IPS DF 6.9 (cell line): ENCODE measurements at regions not wholly inside any gene's neighbourhood (a gene's known extent, or its start where the extent isn't known, plus 50 kb on each side); places are given as distances from the start of the nearest gene placed in this dataset.

ENCODE experiments used
- DNase-seq: peaks from one replicate; pipeline ENCODE4 v3.0.0-alpha.2; 2013; ENCODE audit warnings: low read depth, low spot score
- H3K27ac ChIP-seq: one replicate; pipeline ENCODE4 v1.5.1; 2013; ENCODE audit warnings: low read length, control low read depth
- H3K27me3 ChIP-seq: 2 replicates; pipeline ENCODE4 v1.6.1; 2013; ENCODE audit warnings: mild to moderate bottlenecking, low read length; ENCODE audit not compliant: control insufficient read depth, insufficient read depth
- H3K36me3 ChIP-seq: 2 replicates; pipeline ENCODE4 v1.6.1; 2013; ENCODE audit warnings: low read length; ENCODE audit not compliant: control insufficient read depth, insufficient read depth
- H3K4me1 ChIP-seq: 2 replicates; pipeline ENCODE4 v1.6.1; 2013; ENCODE audit warnings: low read length; ENCODE audit not compliant: control insufficient read depth, insufficient read depth
- H3K4me3 ChIP-seq: 2 replicates; pipeline ENCODE4 v1.5.1; 2013; ENCODE audit warnings: mild to moderate bottlenecking, low read length
- H3K9me3 ChIP-seq: 2 replicates; pipeline ENCODE4 v1.6.1; 2013; ENCODE audit warnings: low read length, inconsistent platforms; ENCODE audit not compliant: control insufficient read depth, insufficient read depth
- WGBS: extraction: QIAGEN DNeasy Blood & Tissue Kit; methylation state at CpG from one replicate; pipeline ENCODE4 v1.1.7; 2013; ENCODE audit warnings: mixed read lengths, missing lambda C conversion rate; ENCODE audit not compliant: insufficient read length, insufficient coverage; 5-methylcytosine and 5-hydroxymethylcytosine counted together

- no peaks in the 10 kb centered on the region for H3K36me3 ChIP-seq
- DNase-seq = no peak
- H3K4me1 ChIP-seq = no peaks in the 10 kb centered on the region
- no peak overlapping the region for H3K27ac ChIP-seq
- 100% methylated on average over 2 of the region's 3 CpGs for WGBS
- no peaks in the 10 kb centered on the region for H3K27me3 ChIP-seq
- no peaks in the 10 kb centered on the region for H3K9me3 ChIP-seq
- H3K4me3 ChIP-seq = no peak overlapping the region
Observed at GRCh38 chr4:19725130-19725529, 526.6 kb upstream of the SLIT2 start.

- DNase-seq = no peak
Observed at GRCh38 chr4:19722404-19722803, 529.3 kb upstream of the SLIT2 start.

GRCh38 chr4:19721587-19721986 lies 530.1 kb upstream of the SLIT2 start:
- Histone ChIP-seq H3K4me1 (no peaks in the 10 kb centered on the region), H3K27me3 (no peaks in the 10 kb centered on the region), H3K27ac (no peak overlapping the region), H3K4me3 (no peak overlapping the region), H3K36me3 (no peaks in the 10 kb centered on the region), H3K9me3 (no peaks in the 10 kb centered on the region)
- DNase-seq = no peak

More at GRCh38 chr4:19722404-19722803, 529.3 kb upstream of the SLIT2 start:
- Histone ChIP-seq H3K4me1 (no peaks in the 10 kb centered on the region), H3K36me3 (no peaks in the 10 kb centered on the region), H3K27me3 (no peaks in the 10 kb centered on the region), H3K27ac (no peak overlapping the region), H3K9me3 (no peaks in the 10 kb centered on the region), H3K4me3 (no peak overlapping the region)
- no CpG with 5 or more reads among the region's 1 CpG for WGBS

GRCh38 chr4:19720610-19721009 lies 531.1 kb upstream of the SLIT2 start:
- Histone ChIP-seq H3K4me1 (no peaks in the 10 kb centered on the region), H3K9me3 (no peaks in the 10 kb centered on the region), H3K27ac (no peak overlapping the region), H3K36me3 (no peaks in the 10 kb centered on the region), H3K27me3 (no peaks in the 10 kb centered on the region), H3K4me3 (no peak overlapping the region)
- no CpG with 5 or more reads among the region's 1 CpG for WGBS
- DNase-seq = no peak

- H3K4me3 ChIP-seq = no peak overlapping the region
- no peaks in the 10 kb centered on the region for H3K9me3 ChIP-seq
- H3K4me1 ChIP-seq = no peaks in the 10 kb centered on the region
- H3K27me3 ChIP-seq = no peaks in the 10 kb centered on the region
- H3K36me3 ChIP-seq = no peaks in the 10 kb centered on the region
- DNase-seq = no peak
- no peak overlapping the region for H3K27ac ChIP-seq
Observed at GRCh38 chr4:19720190-19720589, 531.5 kb upstream of the SLIT2 start.

GRCh38 chr4:19711871-19712270 lies 539.8 kb upstream of the SLIT2 start:
- H3K4me1 ChIP-seq = no peaks in the 10 kb centered on the region
- WGBS = no CpG with 5 or more reads among the region's 3 CpGs
- no peak overlapping the region for H3K27ac ChIP-seq
- no peaks in the 10 kb centered on the region for H3K9me3 ChIP-seq
- H3K4me3 ChIP-seq = no peak overlapping the region
- DNase-seq = no peak
- H3K27me3 ChIP-seq = no peaks in the 10 kb centered on the region
- H3K36me3 ChIP-seq = no peaks in the 10 kb centered on the region

GRCh38 chr4:19707876-19708275 lies 543.8 kb upstream of the SLIT2 start:
- Histone ChIP-seq H3K27ac (no peak overlapping the region), H3K9me3 (no peaks in the 10 kb centered on the region), H3K27me3 (no peaks in the 10 kb centered on the region), H3K4me3 (no peak overlapping the region), H3K4me1 (no peaks in the 10 kb centered on the region), H3K36me3 (no peaks in the 10 kb centered on the region)
- WGBS = no CpG with 5 or more reads among the region's 1 CpG
- no peak for DNase-seq

- Histone ChIP-seq H3K4me1 (no peaks in the 10 kb centered on the region), H3K4me3 (no peak overlapping the region), H3K27ac (no peak overlapping the region), H3K9me3 (no peaks in the 10 kb centered on the region), H3K27me3 (no peaks in the 10 kb centered on the region), H3K36me3 (no peaks in the 10 kb centered on the region)
- WGBS = no CpG with 5 or more reads among the region's 4 CpGs
- no peak for DNase-seq
Observed at GRCh38 chr4:19703391-19703790, 548.3 kb upstream of the SLIT2 start.

GRCh38 chr4:19700992-19701391 lies 550.7 kb upstream of the SLIT2 start:
- H3K9me3 ChIP-seq = no peaks in the 10 kb centered on the region
- H3K4me1 ChIP-seq = no peaks in the 10 kb centered on the region
- H3K36me3 ChIP-seq = no peaks in the 10 kb centered on the region
- WGBS = no CpG with 5 or more reads among the region's 2 CpGs
- no peak for DNase-seq
- no peaks in the 10 kb centered on the region for H3K27me3 ChIP-seq
- no peak overlapping the region for H3K27ac ChIP-seq
- H3K4me3 ChIP-seq = no peak overlapping the region

- no peak overlapping the region for H3K27ac ChIP-seq
- no CpG with 5 or more reads among the region's 1 CpG for WGBS
- H3K27me3 ChIP-seq = no peaks in the 10 kb centered on the region
- H3K9me3 ChIP-seq = no peaks in the 10 kb centered on the region
- H3K4me1 ChIP-seq = no peaks in the 10 kb centered on the region
- no peak for DNase-seq
- H3K36me3 ChIP-seq = no peaks in the 10 kb centered on the region
- no peak overlapping the region for H3K4me3 ChIP-seq
Observed at GRCh38 chr4:19698961-19699360, 552.7 kb upstream of the SLIT2 start.

- H3K36me3 ChIP-seq = no peaks in the 10 kb centered on the region
- no peaks in the 10 kb centered on the region for H3K4me1 ChIP-seq
- no peaks in the 10 kb centered on the region for H3K9me3 ChIP-seq
- no peak overlapping the region for H3K4me3 ChIP-seq
- no peak for DNase-seq
- WGBS = no CpG with 5 or more reads among the region's 4 CpGs
- no peaks in the 10 kb centered on the region for H3K27me3 ChIP-seq
- H3K27ac ChIP-seq = no peak overlapping the region
Observed at GRCh38 chr4:19694812-19695211, 556.9 kb upstream of the SLIT2 start.
